ELR (cell line): ENCODE measurements at regions not wholly inside any gene's neighbourhood (a gene's known extent, or its start where the extent isn't known, plus 50 kb on each side); places are given as distances from the start of the nearest gene placed in this dataset.
A peak's percentile ranks its signal among the peaks of the same experiment; 100 is the strongest.
"Not testable (repeated sequence)": the region's sequence is repeated elsewhere in the genome, so short reads cannot be mapped to it uniquely, and the experiment has no call there.

Experiments
- DNase-seq: peaks from one replicate; pipeline ENCODE4 v3.0.0-alpha.2; 2015; ENCODE audit warnings: low read depth

- DNase-seq: not testable (repeated sequence)
Observed at GRCh38 chr1:116851189-116851588, 58.5 kb upstream of the PTGFRN start.

DNA sequence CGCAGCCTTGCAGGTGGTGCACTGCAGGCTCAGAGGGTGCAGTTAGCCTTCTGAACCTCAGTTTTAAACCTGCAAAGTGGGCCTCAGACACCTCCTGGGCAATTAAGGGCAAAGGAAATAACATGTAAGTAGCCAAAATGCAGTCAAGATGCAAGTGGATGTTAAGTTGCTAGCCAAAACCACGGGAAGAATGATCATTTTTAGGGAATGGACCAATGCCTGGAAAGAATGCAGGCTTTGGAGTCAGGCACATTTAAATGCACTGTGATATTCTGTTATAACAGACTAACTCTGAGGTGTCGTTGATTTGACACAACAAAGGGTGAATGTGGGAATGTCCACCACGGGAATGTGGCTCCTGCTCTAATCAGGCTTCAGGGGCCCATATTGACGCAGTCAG, 57.9 kb upstream of the PTGFRN start:
- DNase-seq: no peak

GRCh38 chr1:116852367-116852766, 57.3 kb upstream of the PTGFRN start:
- no peak for DNase-seq

DNA sequence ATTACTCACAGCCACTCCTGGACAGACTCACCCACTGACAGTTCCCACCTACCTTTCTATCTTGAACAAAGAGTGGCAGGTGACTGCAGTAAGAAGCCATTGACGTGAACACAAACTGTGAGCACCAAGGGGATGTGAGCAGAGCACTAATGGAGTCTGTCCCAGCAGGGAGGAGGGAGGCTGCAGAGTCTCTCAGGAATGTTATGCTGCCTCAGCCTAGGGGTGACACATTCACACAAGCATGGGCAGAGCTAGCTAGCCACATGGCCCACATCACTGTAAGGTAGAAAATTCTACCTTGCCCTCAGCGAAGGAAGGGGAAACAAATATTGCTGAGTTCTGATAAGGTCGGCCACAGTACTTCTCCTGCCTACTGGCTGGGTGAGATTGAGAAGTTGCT, 56.8 kb upstream of the PTGFRN start:
- DNase-seq: peak; percentile 70

DNA sequence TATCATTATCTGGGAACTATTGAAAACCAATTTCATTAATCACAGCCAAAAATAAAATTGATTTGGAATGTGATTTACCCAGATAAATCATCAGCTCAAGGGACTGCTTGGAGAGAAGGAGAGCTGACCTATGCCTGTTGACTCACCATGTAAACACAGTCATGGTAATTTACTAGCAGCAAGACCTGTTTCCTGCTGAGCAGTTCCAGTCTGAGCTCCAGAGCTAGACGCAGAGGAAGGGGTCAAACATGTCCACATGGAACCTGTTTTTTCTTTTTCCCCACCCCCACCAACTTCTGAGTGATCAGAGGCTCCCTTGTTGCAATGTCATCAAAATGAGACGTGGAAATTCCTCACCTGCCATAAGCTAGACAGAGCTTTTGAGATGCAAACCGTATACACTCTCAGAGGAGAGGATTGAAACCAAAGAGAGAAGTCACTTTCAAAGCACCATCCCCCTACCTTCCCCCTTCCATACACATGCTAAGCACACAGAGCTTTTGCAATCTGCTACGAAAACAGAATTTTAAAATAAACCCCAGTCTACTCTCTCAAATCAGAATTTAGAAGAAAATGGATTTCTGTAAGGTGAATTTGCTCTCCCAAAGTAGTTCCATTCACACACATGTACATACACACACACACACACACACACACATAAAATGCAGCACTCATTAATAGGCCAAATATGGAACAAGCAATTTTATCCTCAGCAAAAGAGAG, 55.9 kb upstream of the PTGFRN start:
- peak; percentile 89 for DNase-seq

DNA sequence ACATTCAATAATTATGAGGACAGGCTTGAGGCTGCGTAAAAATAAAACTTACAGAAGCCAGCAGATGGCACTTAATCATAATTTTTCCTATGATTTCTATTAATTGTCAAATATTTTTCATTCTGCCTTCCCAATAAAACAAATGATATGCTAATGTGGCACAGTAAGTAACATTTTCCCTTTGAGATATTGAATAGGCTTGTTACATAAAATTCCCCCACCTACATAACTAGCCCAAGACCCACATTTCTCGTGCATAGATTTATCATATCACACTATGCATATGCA, 55.4 kb upstream of the PTGFRN start:
- DNase-seq: no peak

DNA sequence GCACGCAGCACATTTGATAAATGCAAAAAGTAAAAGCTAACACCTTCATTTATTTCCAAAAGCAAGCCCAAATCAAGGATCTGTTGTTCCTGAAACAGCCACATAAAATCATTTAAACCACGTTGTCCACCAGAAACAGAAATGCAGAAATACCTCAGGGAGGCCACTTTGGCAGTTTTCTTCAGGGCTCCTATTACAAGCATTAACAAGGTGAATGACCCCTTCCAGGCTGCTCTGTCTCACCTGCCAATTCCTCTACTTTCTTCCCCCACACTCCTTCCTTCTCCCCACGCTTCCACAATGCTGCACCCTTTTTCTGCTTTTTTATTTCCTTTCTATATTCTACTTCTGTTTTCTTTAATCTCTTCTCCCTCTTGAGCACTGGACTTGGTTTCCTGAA, 55.0 kb upstream of the PTGFRN start:
- DNase-seq: no peak

DNA sequence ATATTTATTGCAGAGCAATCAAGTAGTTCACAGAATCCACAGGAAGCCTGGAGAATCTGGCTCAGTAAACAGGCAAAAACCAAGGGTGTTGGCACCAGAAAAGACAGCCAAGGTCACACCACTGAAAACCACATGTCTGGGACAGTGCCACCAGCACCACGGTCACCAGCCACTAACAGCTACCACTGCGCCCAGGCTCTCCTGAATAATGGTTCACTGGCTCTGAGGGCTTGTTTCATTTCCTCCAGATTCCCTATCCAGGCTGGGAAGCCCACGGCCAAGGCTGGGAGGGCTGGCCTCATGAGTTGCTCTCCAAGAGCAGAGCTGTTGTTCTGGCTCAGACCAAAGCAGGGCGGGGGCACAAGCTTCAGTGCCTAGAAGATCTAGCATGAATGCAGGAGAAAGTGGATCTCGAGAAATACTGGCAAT, 54.5 kb upstream of the PTGFRN start:
- DNase-seq: no peak

DNA sequence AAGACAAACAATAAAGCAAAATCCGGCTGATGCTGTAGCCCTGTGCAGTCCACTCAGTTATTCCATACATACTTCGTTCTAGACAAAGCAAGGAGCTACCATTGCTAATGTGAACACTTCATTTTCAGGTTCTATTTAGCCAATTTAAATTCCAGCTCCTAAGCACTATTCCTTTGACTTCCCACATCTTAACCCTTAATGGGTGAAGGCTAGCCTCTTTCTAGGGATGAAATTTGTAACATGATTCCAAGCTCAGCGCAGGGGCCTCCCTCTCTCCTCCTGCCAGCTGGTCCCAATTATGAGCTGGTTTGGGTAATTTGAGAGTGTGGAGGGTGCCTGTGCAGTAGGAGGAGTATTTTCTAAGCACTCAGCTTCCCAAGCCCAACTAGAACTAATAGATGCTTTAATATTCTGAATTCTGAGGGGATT, 53.9 kb upstream of the PTGFRN start:
- no peak for DNase-seq

DNA sequence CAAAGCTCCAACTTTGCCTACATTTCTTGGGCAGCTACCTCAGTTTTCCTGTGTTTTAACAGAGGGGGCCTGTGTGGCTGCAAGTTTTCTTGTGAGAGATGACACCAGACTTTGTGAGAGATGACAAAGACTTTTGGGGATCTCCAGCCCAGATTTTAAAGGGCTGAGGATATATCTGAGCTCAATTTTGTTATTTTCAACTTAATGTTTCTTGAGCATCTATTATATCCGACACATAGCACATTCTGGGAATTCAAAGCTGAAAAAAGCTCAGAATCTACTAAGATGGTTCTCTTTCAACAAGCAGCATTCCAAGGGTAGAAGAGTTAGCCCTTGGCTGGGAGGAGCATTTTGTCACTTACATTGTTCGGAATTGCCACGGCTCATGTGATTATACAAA, 53.4 kb upstream of the PTGFRN start:
- DNase-seq: no peak

DNA sequence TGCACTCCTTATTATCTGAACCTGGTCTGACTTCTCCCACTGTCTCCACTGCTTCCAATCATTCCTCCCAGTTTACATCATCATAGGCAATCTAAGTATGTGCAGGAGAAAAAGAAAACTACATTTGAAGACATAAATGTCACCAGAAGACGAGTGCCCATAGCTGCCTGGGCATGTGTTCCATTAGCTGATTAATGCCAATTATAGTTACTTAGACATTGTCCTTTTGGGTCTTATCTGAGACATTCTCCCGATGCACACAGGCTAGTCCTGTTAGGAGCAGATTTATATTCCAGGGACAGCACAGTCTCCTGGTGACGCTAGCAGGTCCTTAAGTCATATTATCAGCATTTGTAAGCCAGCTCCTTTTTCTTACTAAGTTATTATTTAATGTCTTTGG, 52.6 kb upstream of the PTGFRN start:
- no peak for DNase-seq
